Fibroblast of villous mesenchyme (primary cell): ENCODE measurements at regions not wholly inside any gene's neighbourhood (a gene's known extent, or its start where the extent isn't known, plus 50 kb on each side); places are given as distances from the start of the nearest gene placed in this dataset.

Experiments used
- DNase-seq: peaks from one replicate; pipeline ENCODE4 v3.0.0-alpha.2; 2010; ENCODE audit warnings: low read depth
- H3K4me3 ChIP-seq: 2 replicates; pipeline ENCODE4 v1.5.1; 2011; ENCODE audit warnings: low read depth, mild to moderate bottlenecking, low read length
- TF ChIP-seq, protein P1 (sequence below): IDR thresholded peaks from 2 replicates; pipeline ENCODE4 v1.5.1; 2012; ENCODE audit warnings: low read depth, mild to moderate bottlenecking, low read length; ENCODE audit not compliant: insufficient read depth

- peak; percentile 84 for DNase-seq
- no peak overlapping the region for H3K4me3 ChIP-seq
- TF ChIP-seq, protein P1, sequence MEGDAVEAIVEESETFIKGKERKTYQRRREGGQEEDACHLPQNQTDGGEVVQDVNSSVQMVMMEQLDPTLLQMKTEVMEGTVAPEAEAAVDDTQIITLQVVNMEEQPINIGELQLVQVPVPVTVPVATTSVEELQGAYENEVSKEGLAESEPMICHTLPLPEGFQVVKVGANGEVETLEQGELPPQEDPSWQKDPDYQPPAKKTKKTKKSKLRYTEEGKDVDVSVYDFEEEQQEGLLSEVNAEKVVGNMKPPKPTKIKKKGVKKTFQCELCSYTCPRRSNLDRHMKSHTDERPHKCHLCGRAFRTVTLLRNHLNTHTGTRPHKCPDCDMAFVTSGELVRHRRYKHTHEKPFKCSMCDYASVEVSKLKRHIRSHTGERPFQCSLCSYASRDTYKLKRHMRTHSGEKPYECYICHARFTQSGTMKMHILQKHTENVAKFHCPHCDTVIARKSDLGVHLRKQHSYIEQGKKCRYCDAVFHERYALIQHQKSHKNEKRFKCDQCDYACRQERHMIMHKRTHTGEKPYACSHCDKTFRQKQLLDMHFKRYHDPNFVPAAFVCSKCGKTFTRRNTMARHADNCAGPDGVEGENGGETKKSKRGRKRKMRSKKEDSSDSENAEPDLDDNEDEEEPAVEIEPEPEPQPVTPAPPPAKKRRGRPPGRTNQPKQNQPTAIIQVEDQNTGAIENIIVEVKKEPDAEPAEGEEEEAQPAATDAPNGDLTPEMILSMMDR, result no peak
These were observed 163.5 kb downstream of the KATNAL1 start for GRCh38 chr13:30143666-30144400.

DNA sequence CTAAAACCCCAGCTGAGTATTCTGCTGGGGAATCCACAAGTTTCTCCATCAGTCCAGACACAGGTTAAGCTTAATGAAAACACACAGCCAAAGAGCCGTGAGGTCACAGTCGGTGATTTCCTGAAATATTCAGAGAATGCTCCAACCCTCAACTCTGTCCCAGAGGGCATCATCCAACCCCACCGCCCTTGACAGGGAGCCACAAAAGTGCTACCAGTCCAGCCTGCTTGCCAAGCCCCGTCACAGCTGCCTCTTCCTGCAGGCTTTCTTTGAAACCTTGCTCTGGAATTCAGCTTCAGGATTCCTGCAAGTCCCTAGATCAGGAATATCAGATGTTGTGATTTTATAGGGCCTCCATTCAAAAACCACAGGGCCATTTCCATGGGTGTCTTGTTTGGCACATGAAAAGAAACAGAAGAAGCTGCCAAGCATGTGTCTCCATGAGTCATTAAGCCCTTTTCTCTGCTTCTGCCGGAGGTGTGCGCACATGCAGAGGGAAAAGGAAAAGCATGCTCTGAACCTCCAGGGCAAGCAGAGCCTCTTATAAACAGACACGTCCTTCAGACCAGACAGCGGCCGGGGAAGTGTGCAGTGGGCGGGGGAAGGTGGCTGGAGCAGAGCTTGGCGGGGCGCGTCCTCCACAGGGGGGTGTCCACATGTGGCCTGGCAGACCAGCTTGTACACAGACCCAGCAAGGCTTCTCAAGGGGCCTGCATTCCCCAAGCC, 164.7 kb downstream of the KATNAL1 start:
- no peak overlapping the region for H3K4me3 ChIP-seq
- DNase-seq, result peak; percentile 99
- TF ChIP-seq, protein P1, result no peak

DNA sequence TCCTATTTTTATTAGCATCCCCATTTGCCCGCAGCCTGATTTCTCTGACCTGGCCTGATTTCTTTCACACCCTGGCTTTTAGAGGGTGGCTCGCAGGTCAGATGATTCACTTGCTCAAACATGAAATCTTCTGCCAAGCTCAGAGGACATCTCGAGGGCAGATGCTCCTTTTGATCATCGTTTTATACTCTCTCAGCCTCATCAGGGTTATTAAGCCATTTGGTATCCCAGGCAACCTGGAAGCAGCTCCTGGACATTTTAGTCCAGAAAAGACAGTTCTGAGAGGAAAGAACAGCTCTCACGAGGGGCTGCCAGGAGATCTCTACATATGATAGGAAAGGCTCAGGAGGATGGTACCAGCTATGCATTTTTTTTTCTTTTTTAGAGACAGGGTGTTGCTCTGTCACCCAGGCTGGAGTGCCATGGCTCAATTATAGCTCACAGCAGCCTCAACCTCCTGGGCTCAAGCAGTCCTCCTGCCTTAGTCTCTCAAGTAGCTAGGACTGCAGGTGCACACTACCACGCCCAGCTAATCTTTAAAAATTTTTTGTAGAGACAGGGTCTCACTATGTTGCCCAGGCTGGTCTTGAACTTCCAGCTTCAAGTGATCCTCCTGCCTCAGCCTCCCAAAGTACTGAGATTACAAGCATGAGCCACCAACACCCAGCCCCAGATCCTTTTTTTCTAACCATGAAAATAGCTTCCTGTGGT, 165.4 kb downstream of the KATNAL1 start:
- DNase-seq, result no peak
- no peak overlapping the region for H3K4me3 ChIP-seq
- TF ChIP-seq, protein P1, result no peak

- DNase-seq, result no peak
- H3K4me3 ChIP-seq, result no peak overlapping the region
- TF ChIP-seq, protein P1, result no peak
These were observed 166.4 kb downstream of the KATNAL1 start for GRCh38 chr13:30140973-30141372.

- DNase-seq, result no peak
- no peak overlapping the region for H3K4me3 ChIP-seq
- TF ChIP-seq, protein P1, result no peak
These were observed 168.8 kb downstream of the KATNAL1 start for GRCh38 chr13:30138511-30138910.

DNA sequence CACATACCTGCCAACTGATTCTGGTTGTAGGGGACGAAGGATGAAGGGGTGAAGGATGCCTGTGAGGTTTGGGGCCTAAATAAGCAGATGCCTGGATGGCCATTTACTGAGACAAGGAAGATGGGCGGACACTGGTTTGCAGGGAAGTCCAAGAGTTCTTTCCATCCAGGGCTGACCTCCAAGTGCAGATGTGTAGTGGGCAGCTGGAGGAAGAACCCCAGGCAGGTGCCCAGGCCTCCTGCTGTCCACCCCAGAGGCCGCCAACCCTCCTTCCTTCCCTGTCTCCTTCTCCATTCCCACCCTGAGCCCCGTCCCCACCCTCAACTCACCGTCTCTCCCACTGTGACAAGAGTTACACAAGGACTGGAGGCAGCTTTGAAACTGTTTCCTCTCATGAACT, 171.5 kb downstream of the KATNAL1 start:
- TF ChIP-seq, protein P1, result no peak
- no peak for DNase-seq
- no peak overlapping the region for H3K4me3 ChIP-seq
